Transverse colon (tissue), 3 donors: ENCODE measurements at regions not wholly inside any gene's neighbourhood (a gene's known extent, or its start where the extent isn't known, plus 50 kb on each side); places are given as distances from the start of the nearest gene placed in this dataset.
"Not testable (repeated sequence)": the region's sequence is repeated elsewhere in the genome, so short reads cannot be mapped to it uniquely, and the experiment has no call there.

Source experiments
- EP300 ChIP-seq: sonication (generic); formaldehyde crosslinking; IDR thresholded peaks from one replicate; pipeline ENCODE4 v1.6.1; 2017; ENCODE audit warnings: antibody characterized with exemption, low read depth
- POLR2A ChIP-seq: fragments of 450-650 bp; IDR thresholded peaks from one replicate; pipeline ENCODE4 v1.6.1; 2016; ENCODE audit warnings: antibody characterized with exemption, mild to moderate bottlenecking, moderate library complexity
- TF ChIP-seq, protein P1 (sequence below), 5 experiments: fragments of 200-600 bp in 3 of 5; fragments of 450-650 bp in 2 of 5; sonication (generic) in 3 of 5; IDR thresholded peaks; 1 replicate in 2 of 5; 2 replicates in 3 of 5; pipeline ENCODE4 v1.5.1; 2016 to 2017; ENCODE audit warnings: antibody characterized with exemption in 5 of 5, inconsistent platforms in 3 of 5, mild to moderate bottlenecking in 2 of 5, moderate library complexity in 1 of 5

DNA sequence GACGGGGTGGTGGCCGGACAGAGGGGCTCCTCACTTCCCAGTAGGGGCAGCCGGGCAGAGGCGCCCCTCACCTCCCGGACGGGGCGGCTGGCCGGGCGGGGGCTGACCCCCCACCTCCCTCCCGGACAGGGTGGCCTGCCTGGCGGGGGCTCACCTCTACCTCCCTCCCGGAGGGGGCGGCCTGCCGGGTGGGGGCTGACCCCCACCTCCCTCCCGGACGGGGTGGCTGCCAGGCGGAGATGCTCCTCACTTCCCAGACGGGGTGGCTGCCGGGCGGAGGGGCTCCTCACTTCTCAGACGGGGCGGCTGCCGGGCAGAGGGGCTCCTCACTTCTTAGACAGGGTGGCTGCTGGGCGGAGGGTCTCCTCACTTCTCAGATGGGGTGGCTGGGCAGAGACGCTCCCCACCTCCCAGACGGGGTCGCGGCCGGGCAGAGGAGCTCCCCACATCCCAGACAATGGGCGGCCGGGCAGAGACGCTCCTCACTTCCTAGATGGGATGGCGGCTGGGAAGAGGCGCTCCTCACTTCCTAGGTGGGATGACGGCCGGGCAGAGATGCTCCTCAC, 239.8 kb downstream of the AASDHPPT start:
- TF ChIP-seq, protein P1, sequence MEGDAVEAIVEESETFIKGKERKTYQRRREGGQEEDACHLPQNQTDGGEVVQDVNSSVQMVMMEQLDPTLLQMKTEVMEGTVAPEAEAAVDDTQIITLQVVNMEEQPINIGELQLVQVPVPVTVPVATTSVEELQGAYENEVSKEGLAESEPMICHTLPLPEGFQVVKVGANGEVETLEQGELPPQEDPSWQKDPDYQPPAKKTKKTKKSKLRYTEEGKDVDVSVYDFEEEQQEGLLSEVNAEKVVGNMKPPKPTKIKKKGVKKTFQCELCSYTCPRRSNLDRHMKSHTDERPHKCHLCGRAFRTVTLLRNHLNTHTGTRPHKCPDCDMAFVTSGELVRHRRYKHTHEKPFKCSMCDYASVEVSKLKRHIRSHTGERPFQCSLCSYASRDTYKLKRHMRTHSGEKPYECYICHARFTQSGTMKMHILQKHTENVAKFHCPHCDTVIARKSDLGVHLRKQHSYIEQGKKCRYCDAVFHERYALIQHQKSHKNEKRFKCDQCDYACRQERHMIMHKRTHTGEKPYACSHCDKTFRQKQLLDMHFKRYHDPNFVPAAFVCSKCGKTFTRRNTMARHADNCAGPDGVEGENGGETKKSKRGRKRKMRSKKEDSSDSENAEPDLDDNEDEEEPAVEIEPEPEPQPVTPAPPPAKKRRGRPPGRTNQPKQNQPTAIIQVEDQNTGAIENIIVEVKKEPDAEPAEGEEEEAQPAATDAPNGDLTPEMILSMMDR (IDR thresholded peaks at IDR 0.05), result not testable (repeated sequence)
- not testable (repeated sequence) for TF ChIP-seq EP300, POLR2A
